K562 (cell line): ENCODE measurements at regions not wholly inside any gene's neighbourhood (a gene's known extent, or its start where the extent isn't known, plus 50 kb on each side); places are given as distances from the start of the nearest gene placed in this dataset.

Source experiments
- RBM39 ChIP-seq: fragments of 200-400 bp; formaldehyde crosslinking; optimal IDR thresholded peaks from 2 replicates; pipeline ENCODE3; 2018; ENCODE audit warnings: low read depth, low read length
- ZHX1 ChIP-seq: fragments of 150-350 bp; conservative IDR thresholded peaks from 2 replicates; pipeline ENCODE4 v1.6.1; 2014; ENCODE audit warnings: low read length
- ZNF311 ChIP-seq: fragments of 250-450 bp; sonication (Bioruptor Pico); IDR thresholded peaks from 2 replicates; pipeline ENCODE4 v1.4.0; 2020; ENCODE audit warnings: mild to moderate bottlenecking, moderate library complexity
- TF ChIP-seq, protein P1 (sequence below): fragments of 450-650 bp; IDR thresholded peaks from 2 replicates; pipeline ENCODE4 v1.6.1; 2016; ENCODE audit warnings: mild to moderate bottlenecking, moderate library complexity
- TF ChIP-seq, protein P2 (sequence below): sonication (generic); formaldehyde crosslinking; IDR thresholded peaks from 2 replicates; pipeline ENCODE4 v1.8.1; 2023; ENCODE audit warnings: mild to moderate bottlenecking, missing genetic modification reagents
- TF ChIP-seq, protein P3 (sequence below), 2 experiments: fragments of 200-800 bp in 1 of 2; sonication (Bioruptor generic) in 1 of 2; sonication (generic) in 1 of 2; formaldehyde crosslinking in 1 of 2; IDR thresholded peaks in 1 of 2; conservative IDR thresholded peaks in 1 of 2; 2 replicates each; pipeline versions ENCODE4 v1.5.0 to v1.6.1; 2016 to 2020; ENCODE audit warnings: missing compliant biosample characterization in 1 of 2, missing genetic modification characterization in 1 of 2, missing genetic modification reagents in 1 of 2
- TF ChIP-seq, protein P4 (sequence below): sonication (generic); formaldehyde crosslinking; IDR thresholded peaks from 2 replicates; pipeline ENCODE4 v1.8.0; 2023; ENCODE audit warnings: mild to moderate bottlenecking, missing genetic modification reagents

GRCh38 chr5:125743939-125744338 is 679.3 kb upstream of the GRAMD2B start (continued):
- TF ChIP-seq, protein P1, sequence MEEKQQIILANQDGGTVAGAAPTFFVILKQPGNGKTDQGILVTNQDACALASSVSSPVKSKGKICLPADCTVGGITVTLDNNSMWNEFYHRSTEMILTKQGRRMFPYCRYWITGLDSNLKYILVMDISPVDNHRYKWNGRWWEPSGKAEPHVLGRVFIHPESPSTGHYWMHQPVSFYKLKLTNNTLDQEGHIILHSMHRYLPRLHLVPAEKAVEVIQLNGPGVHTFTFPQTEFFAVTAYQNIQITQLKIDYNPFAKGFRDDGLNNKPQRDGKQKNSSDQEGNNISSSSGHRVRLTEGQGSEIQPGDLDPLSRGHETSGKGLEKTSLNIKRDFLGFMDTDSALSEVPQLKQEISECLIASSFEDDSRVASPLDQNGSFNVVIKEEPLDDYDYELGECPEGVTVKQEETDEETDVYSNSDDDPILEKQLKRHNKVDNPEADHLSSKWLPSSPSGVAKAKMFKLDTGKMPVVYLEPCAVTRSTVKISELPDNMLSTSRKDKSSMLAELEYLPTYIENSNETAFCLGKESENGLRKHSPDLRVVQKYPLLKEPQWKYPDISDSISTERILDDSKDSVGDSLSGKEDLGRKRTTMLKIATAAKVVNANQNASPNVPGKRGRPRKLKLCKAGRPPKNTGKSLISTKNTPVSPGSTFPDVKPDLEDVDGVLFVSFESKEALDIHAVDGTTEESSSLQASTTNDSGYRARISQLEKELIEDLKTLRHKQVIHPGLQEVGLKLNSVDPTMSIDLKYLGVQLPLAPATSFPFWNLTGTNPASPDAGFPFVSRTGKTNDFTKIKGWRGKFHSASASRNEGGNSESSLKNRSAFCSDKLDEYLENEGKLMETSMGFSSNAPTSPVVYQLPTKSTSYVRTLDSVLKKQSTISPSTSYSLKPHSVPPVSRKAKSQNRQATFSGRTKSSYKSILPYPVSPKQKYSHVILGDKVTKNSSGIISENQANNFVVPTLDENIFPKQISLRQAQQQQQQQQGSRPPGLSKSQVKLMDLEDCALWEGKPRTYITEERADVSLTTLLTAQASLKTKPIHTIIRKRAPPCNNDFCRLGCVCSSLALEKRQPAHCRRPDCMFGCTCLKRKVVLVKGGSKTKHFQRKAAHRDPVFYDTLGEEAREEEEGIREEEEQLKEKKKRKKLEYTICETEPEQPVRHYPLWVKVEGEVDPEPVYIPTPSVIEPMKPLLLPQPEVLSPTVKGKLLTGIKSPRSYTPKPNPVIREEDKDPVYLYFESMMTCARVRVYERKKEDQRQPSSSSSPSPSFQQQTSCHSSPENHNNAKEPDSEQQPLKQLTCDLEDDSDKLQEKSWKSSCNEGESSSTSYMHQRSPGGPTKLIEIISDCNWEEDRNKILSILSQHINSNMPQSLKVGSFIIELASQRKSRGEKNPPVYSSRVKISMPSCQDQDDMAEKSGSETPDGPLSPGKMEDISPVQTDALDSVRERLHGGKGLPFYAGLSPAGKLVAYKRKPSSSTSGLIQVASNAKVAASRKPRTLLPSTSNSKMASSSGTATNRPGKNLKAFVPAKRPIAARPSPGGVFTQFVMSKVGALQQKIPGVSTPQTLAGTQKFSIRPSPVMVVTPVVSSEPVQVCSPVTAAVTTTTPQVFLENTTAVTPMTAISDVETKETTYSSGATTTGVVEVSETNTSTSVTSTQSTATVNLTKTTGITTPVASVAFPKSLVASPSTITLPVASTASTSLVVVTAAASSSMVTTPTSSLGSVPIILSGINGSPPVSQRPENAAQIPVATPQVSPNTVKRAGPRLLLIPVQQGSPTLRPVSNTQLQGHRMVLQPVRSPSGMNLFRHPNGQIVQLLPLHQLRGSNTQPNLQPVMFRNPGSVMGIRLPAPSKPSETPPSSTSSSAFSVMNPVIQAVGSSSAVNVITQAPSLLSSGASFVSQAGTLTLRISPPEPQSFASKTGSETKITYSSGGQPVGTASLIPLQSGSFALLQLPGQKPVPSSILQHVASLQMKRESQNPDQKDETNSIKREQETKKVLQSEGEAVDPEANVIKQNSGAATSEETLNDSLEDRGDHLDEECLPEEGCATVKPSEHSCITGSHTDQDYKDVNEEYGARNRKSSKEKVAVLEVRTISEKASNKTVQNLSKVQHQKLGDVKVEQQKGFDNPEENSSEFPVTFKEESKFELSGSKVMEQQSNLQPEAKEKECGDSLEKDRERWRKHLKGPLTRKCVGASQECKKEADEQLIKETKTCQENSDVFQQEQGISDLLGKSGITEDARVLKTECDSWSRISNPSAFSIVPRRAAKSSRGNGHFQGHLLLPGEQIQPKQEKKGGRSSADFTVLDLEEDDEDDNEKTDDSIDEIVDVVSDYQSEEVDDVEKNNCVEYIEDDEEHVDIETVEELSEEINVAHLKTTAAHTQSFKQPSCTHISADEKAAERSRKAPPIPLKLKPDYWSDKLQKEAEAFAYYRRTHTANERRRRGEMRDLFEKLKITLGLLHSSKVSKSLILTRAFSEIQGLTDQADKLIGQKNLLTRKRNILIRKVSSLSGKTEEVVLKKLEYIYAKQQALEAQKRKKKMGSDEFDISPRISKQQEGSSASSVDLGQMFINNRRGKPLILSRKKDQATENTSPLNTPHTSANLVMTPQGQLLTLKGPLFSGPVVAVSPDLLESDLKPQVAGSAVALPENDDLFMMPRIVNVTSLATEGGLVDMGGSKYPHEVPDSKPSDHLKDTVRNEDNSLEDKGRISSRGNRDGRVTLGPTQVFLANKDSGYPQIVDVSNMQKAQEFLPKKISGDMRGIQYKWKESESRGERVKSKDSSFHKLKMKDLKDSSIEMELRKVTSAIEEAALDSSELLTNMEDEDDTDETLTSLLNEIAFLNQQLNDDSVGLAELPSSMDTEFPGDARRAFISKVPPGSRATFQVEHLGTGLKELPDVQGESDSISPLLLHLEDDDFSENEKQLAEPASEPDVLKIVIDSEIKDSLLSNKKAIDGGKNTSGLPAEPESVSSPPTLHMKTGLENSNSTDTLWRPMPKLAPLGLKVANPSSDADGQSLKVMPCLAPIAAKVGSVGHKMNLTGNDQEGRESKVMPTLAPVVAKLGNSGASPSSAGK, result no peak
- TF ChIP-seq, protein P2, sequence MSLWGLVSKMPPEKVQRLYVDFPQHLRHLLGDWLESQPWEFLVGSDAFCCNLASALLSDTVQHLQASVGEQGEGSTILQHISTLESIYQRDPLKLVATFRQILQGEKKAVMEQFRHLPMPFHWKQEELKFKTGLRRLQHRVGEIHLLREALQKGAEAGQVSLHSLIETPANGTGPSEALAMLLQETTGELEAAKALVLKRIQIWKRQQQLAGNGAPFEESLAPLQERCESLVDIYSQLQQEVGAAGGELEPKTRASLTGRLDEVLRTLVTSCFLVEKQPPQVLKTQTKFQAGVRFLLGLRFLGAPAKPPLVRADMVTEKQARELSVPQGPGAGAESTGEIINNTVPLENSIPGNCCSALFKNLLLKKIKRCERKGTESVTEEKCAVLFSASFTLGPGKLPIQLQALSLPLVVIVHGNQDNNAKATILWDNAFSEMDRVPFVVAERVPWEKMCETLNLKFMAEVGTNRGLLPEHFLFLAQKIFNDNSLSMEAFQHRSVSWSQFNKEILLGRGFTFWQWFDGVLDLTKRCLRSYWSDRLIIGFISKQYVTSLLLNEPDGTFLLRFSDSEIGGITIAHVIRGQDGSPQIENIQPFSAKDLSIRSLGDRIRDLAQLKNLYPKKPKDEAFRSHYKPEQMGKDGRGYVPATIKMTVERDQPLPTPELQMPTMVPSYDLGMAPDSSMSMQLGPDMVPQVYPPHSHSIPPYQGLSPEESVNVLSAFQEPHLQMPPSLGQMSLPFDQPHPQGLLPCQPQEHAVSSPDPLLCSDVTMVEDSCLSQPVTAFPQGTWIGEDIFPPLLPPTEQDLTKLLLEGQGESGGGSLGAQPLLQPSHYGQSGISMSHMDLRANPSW, result no peak
- TF ChIP-seq ZNF311 (no peak), RBM39 (no peak), ZHX1 (no peak)
- TF ChIP-seq, protein P3, sequence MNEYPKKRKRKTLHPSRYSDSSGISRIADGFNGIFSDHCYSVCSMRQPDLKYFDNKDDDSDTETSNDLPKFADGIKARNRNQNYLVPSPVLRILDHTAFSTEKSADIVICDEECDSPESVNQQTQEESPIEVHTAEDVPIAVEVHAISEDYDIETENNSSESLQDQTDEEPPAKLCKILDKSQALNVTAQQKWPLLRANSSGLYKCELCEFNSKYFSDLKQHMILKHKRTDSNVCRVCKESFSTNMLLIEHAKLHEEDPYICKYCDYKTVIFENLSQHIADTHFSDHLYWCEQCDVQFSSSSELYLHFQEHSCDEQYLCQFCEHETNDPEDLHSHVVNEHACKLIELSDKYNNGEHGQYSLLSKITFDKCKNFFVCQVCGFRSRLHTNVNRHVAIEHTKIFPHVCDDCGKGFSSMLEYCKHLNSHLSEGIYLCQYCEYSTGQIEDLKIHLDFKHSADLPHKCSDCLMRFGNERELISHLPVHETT (CRISPR knock-in tag; conservative IDR thresholded peaks at IDR 0.05 in 1 of 2, IDR thresholded peaks at IDR 0.05 in 1 of 2), result no peak
- TF ChIP-seq, protein P4, sequence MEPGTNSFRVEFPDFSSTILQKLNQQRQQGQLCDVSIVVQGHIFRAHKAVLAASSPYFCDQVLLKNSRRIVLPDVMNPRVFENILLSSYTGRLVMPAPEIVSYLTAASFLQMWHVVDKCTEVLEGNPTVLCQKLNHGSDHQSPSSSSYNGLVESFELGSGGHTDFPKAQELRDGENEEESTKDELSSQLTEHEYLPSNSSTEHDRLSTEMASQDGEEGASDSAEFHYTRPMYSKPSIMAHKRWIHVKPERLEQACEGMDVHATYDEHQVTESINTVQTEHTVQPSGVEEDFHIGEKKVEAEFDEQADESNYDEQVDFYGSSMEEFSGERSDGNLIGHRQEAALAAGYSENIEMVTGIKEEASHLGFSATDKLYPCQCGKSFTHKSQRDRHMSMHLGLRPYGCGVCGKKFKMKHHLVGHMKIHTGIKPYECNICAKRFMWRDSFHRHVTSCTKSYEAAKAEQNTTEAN (CRISPR knock-in tag), result no peak
